ENCODE measurements at regions not wholly inside any gene's neighbourhood (a gene's known extent, or its start where the extent isn't known, plus 50 kb on each side); places are given as distances from the start of the nearest gene placed in this dataset.

DNA sequence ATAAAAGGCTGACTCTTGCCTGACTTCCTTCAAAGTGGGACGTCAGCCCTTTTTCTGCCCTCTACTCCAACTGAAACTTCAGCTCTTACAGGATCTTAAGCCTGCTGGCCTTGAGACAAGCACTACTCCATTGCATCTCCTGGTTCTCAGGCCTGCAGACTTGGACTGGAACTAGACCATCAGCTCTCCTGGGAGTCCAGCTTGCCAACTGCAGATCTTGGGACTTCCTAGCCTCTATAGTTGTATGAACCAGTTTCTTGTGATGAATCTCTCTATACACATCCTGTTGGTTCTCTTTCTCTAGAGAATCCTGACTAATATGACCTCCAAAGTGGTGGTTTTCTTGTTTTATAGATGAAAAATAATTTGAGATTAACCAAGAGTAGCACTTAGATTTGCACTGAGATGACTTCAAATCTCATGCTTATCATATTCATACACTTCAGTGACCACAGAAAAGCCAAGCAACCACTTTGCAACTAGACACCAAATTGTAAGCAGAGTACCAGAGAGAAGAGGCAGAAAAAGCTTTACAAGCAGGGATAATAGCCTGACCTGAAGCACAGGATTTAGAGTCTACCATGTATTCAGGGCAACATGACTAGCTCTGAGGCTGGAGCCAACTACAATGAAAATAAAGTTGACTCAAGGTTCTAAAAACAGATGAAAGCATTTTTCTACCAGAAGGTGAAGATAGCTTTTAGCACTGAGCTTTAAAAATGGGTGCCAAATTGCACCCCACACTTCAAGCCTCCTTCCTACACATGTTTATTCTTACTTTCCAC, 661.3 kb upstream of the USP24 start:
- Histone ChIP-seq H2AK5ac (ENCODE audit: low read depth, low read length) (no peak overlapping the region), H2BK15ac (ENCODE audit: low read length) (no peak overlapping the region), H3K79me1 (ENCODE audit: low read depth, low read length) (no peaks in the 10 kb centered on the region), H3K9ac (ENCODE audit: low read depth, low read length, poor library complexity) (no peak overlapping the region), H3K27ac (replicated peaks; ENCODE audit: low read length) (no peak overlapping the region), H3K4me1 (ENCODE audit: control insufficient read depth in 2 of 2, insufficient read depth in 1 of 2, low read depth in 1 of 2, low read length in 2 of 2) (no peaks in the 10 kb centered on the region), H4K8ac (ENCODE audit: low read depth, low read length) (no peak overlapping the region), H3K27me3 (ENCODE audit: control insufficient read depth in 3 of 3, insufficient read depth in 3 of 3, low read depth in 1 of 3, low read length in 3 of 3) (no peaks in the 10 kb centered on the region), H3K9me3 (replicated peaks in 1 of 2; ENCODE audit: control insufficient read depth in 2 of 2, insufficient read depth in 1 of 2, low read depth in 1 of 2, low read length in 2 of 2) (no peaks in the 10 kb centered on the region), H2BK12ac (ENCODE audit: low read length) (no peak overlapping the region), H3K4ac (ENCODE audit: low read length) (no peak overlapping the region), H3K18ac (ENCODE audit: low read length) (no peak overlapping the region), H3K14ac (ENCODE audit: low read length) (no peak overlapping the region), H3K36me3 (replicated peaks in 1 of 2; ENCODE audit: control insufficient read depth in 2 of 2, insufficient read depth in 2 of 2, low read length in 2 of 2) (no peaks in the 10 kb centered on the region), H3K4me3 (ENCODE audit: low read length in 2 of 2) (no peak overlapping the region), H2BK120ac (ENCODE audit: low read depth, low read length) (no peak overlapping the region), H2BK5ac (ENCODE audit: low read length) (no peak overlapping the region), H3K23ac (ENCODE audit: low read depth, low read length, poor library complexity) (no peak overlapping the region), H3K4me2 (ENCODE audit: insufficient read depth, low read length, poor library complexity, severe bottlenecking) (no peak overlapping the region), H2AFZ (ENCODE audit: low read length) (no peak overlapping the region), H4K91ac (ENCODE audit: low read depth, low read length, poor library complexity) (no peak overlapping the region)
- no CpG with 5 or more reads among the region's 1 CpG for WGBS, 2 donors (ENCODE audit: extremely low coverage in 2 of 2, insufficient read length in 2 of 2, insufficient replicate concordance in 1 of 2)
- DNase-seq (ENCODE audit: low spot score), result no peak

DNA sequence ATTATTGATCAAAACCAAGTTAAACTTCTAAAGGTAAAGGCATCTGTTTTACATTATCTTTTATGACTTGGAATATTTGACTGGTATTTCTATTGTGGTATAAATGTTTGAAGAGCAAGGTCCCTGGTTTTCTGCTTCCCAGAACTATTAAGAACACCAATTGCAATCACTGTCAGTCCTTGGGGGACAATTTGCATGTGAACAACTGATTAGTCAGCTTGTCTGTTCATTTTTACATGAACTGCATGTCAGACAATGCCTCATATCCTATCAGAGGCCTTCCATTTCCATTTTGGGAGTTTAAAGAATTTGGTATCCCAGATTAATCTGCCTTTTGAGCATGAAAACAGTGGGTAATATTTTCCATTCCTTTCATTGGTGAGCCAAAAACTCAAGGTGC, 654.9 kb upstream of the USP24 start:
- Histone ChIP-seq H3K4ac (ENCODE audit: low read length) (no peak overlapping the region), H3K14ac (ENCODE audit: low read length) (no peak overlapping the region), H4K91ac (ENCODE audit: low read depth, low read length, poor library complexity) (no peak overlapping the region), H3K27ac (replicated peaks; ENCODE audit: low read length) (no peak overlapping the region), H3K4me2 (ENCODE audit: insufficient read depth, low read length, poor library complexity, severe bottlenecking) (no peak overlapping the region), H2BK120ac (ENCODE audit: low read depth, low read length) (no peak overlapping the region), H2BK12ac (ENCODE audit: low read length) (no peak overlapping the region), H3K79me1 (ENCODE audit: low read depth, low read length) (no peaks in the 10 kb centered on the region), H4K8ac (ENCODE audit: low read depth, low read length) (no peak overlapping the region), H3K27me3 (ENCODE audit: control insufficient read depth in 3 of 3, insufficient read depth in 3 of 3, low read depth in 1 of 3, low read length in 3 of 3) (no peaks in the 10 kb centered on the region), H2AFZ (ENCODE audit: low read length) (no peak overlapping the region), H2AK5ac (ENCODE audit: low read depth, low read length) (no peak overlapping the region), H3K18ac (ENCODE audit: low read length) (no peak overlapping the region), H3K23ac (ENCODE audit: low read depth, low read length, poor library complexity) (no peak overlapping the region), H3K9me3 (replicated peaks in 1 of 2; ENCODE audit: control insufficient read depth in 2 of 2, insufficient read depth in 1 of 2, low read depth in 1 of 2, low read length in 2 of 2) (no peaks in the 10 kb centered on the region), H3K9ac (ENCODE audit: low read depth, low read length, poor library complexity) (no peak overlapping the region), H2BK15ac (ENCODE audit: low read length) (no peak overlapping the region), H3K36me3 (replicated peaks in 1 of 2; ENCODE audit: control insufficient read depth in 2 of 2, insufficient read depth in 2 of 2, low read length in 2 of 2) (no peaks in the 10 kb centered on the region), H3K4me1 (ENCODE audit: control insufficient read depth in 2 of 2, insufficient read depth in 1 of 2, low read depth in 1 of 2, low read length in 2 of 2) (no peaks in the 10 kb centered on the region), H2BK5ac (ENCODE audit: low read length) (no peak overlapping the region), H3K4me3 (ENCODE audit: low read length in 2 of 2) (no peak overlapping the region)
- DNase-seq (ENCODE audit: low spot score), result no peak

- no CpG with 5 or more reads among the region's 1 CpG for WGBS, 2 donors (ENCODE audit: extremely low coverage in 2 of 2, insufficient read length in 2 of 2, insufficient replicate concordance in 1 of 2)
- Histone ChIP-seq H3K14ac (ENCODE audit: low read length) (no peak overlapping the region), H3K4ac (ENCODE audit: low read length) (no peak overlapping the region), H3K23ac (ENCODE audit: low read depth, low read length, poor library complexity) (no peak overlapping the region), H2BK15ac (ENCODE audit: low read length) (no peak overlapping the region), H2AK5ac (ENCODE audit: low read depth, low read length) (no peak overlapping the region), H3K27me3 (ENCODE audit: control insufficient read depth in 3 of 3, insufficient read depth in 3 of 3, low read depth in 1 of 3, low read length in 3 of 3) (no peaks in the 10 kb centered on the region), H2BK5ac (ENCODE audit: low read length) (no peak overlapping the region), H4K91ac (ENCODE audit: low read depth, low read length, poor library complexity) (no peak overlapping the region), H3K36me3 (replicated peaks in 1 of 2; ENCODE audit: control insufficient read depth in 2 of 2, insufficient read depth in 2 of 2, low read length in 2 of 2) (no peaks in the 10 kb centered on the region), H2BK120ac (ENCODE audit: low read depth, low read length) (no peak overlapping the region), H4K8ac (ENCODE audit: low read depth, low read length) (no peak overlapping the region), H3K9ac (ENCODE audit: low read depth, low read length, poor library complexity) (no peak overlapping the region), H3K4me3 (ENCODE audit: low read length in 2 of 2) (no peak overlapping the region), H3K9me3 (replicated peaks in 1 of 2; ENCODE audit: control insufficient read depth in 2 of 2, insufficient read depth in 1 of 2, low read depth in 1 of 2, low read length in 2 of 2) (no peaks in the 10 kb centered on the region), H2BK12ac (ENCODE audit: low read length) (no peak overlapping the region), H3K27ac (replicated peaks; ENCODE audit: low read length) (no peak overlapping the region), H3K18ac (ENCODE audit: low read length) (no peak overlapping the region), H2AFZ (ENCODE audit: low read length) (no peak overlapping the region), H3K79me1 (ENCODE audit: low read depth, low read length) (no peaks in the 10 kb centered on the region), H3K4me2 (ENCODE audit: insufficient read depth, low read length, poor library complexity, severe bottlenecking) (no peak overlapping the region), H3K4me1 (ENCODE audit: control insufficient read depth in 2 of 2, insufficient read depth in 1 of 2, low read depth in 1 of 2, low read length in 2 of 2) (no peaks in the 10 kb centered on the region)
- no peak for DNase-seq (ENCODE audit: low spot score)
Observed at GRCh38 chr1:55869065-55869464, 653.9 kb upstream of the USP24 start.

GRCh38 chr1:55868026-55868425, 652.9 kb upstream of the USP24 start:
- no peak overlapping the region for H3K4ac ChIP-seq (ENCODE audit: low read length)
- no peak overlapping the region for H3K4me3 ChIP-seq (ENCODE audit: low read length in 2 of 2)
- no peaks in the 10 kb centered on the region for H3K4me1 ChIP-seq (ENCODE audit: control insufficient read depth in 2 of 2, insufficient read depth in 1 of 2, low read depth in 1 of 2, low read length in 2 of 2)
- no peak overlapping the region for H2BK120ac ChIP-seq (ENCODE audit: low read depth, low read length)
- H3K14ac ChIP-seq (ENCODE audit: low read length), result no peak overlapping the region
- WGBS, 2 donors (ENCODE audit: extremely low coverage in 2 of 2, insufficient read length in 2 of 2, insufficient replicate concordance in 1 of 2), result no CpG with 5 or more reads among the region's 2 CpGs
- no peak overlapping the region for H3K27ac ChIP-seq (replicated peaks; ENCODE audit: low read length)
- H2BK5ac ChIP-seq (ENCODE audit: low read length), result no peak overlapping the region
- DNase-seq (ENCODE audit: low spot score), result no peak
- H3K9me3 ChIP-seq (replicated peaks in 1 of 2; ENCODE audit: control insufficient read depth in 2 of 2, insufficient read depth in 1 of 2, low read depth in 1 of 2, low read length in 2 of 2), result no peaks in the 10 kb centered on the region
- no peak overlapping the region for H4K91ac ChIP-seq (ENCODE audit: low read depth, low read length, poor library complexity)
- no peak overlapping the region for H4K8ac ChIP-seq (ENCODE audit: low read depth, low read length)
- H3K18ac ChIP-seq (ENCODE audit: low read length), result no peak overlapping the region
- H3K79me1 ChIP-seq (ENCODE audit: low read depth, low read length), result no peaks in the 10 kb centered on the region
- H3K9ac ChIP-seq (ENCODE audit: low read depth, low read length, poor library complexity), result no peak overlapping the region
- no peak overlapping the region for H3K23ac ChIP-seq (ENCODE audit: low read depth, low read length, poor library complexity)
- H2BK15ac ChIP-seq (ENCODE audit: low read length), result no peak overlapping the region
- no peaks in the 10 kb centered on the region for H3K27me3 ChIP-seq (ENCODE audit: control insufficient read depth in 3 of 3, insufficient read depth in 3 of 3, low read depth in 1 of 3, low read length in 3 of 3)
- no peak overlapping the region for H3K4me2 ChIP-seq (ENCODE audit: insufficient read depth, low read length, poor library complexity, severe bottlenecking)
- no peak overlapping the region for H2BK12ac ChIP-seq (ENCODE audit: low read length)
- H2AK5ac ChIP-seq (ENCODE audit: low read depth, low read length), result no peak overlapping the region
- no peaks in the 10 kb centered on the region for H3K36me3 ChIP-seq (replicated peaks in 1 of 2; ENCODE audit: control insufficient read depth in 2 of 2, insufficient read depth in 2 of 2, low read length in 2 of 2)
- H2AFZ ChIP-seq (ENCODE audit: low read length), result no peak overlapping the region

All from neuronal stem cell (in vitro differentiated cells).